GM12864 (cell line): ENCODE measurements at regions not wholly inside any gene's neighbourhood (a gene's known extent, or its start where the extent isn't known, plus 50 kb on each side); places are given as distances from the start of the nearest gene placed in this dataset.
"Not testable (repeated sequence)": the region's sequence is repeated elsewhere in the genome, so short reads cannot be mapped to it uniquely, and the experiment has no call there.

Experiments
- DNase-seq: peaks from one replicate; pipeline ENCODE4 v3.0.0-alpha.2; 2011; ENCODE audit warnings: low read depth
- H3K4me3 ChIP-seq: 2 replicates; pipeline ENCODE4 v1.5.1; 2011; ENCODE audit warnings: mild to moderate bottlenecking, low read depth, low read length, control low read depth
- CTCF ChIP-seq: IDR thresholded peaks from 2 replicates; pipeline ENCODE4 v1.5.1; 2011; ENCODE audit warnings: low read depth, mild to moderate bottlenecking, moderate library complexity, low read length, control low read depth, inconsistent platforms; ENCODE audit errors: missing control alignments

- no peak overlapping the region for H3K4me3 ChIP-seq
- DNase-seq, result no peak
- TF ChIP-seq CTCF, result no peak
Measured at GRCh38 chr5:12570688-12571087, 666.4 kb upstream of the CTNND2 start.

GRCh38 chr5:12566441-12566840 lies 662.2 kb upstream of the CTNND2 start:
- TF ChIP-seq CTCF, result no peak
- H3K4me3 ChIP-seq, result no peak overlapping the region
- DNase-seq, result no peak

GRCh38 chr5:12557012-12557411 lies 652.8 kb upstream of the CTNND2 start:
- H3K4me3 ChIP-seq, result no peak overlapping the region
- DNase-seq, result no peak
- no peak for TF ChIP-seq CTCF

- no peak for TF ChIP-seq CTCF
- no peak overlapping the region for H3K4me3 ChIP-seq
- DNase-seq, result no peak
Measured at GRCh38 chr5:12526113-12526512, 621.9 kb upstream of the CTNND2 start.

- TF ChIP-seq CTCF, result no peak
- no peak for DNase-seq
- no peak overlapping the region for H3K4me3 ChIP-seq
Measured at GRCh38 chr5:12522116-12522515, 617.9 kb upstream of the CTNND2 start.

GRCh38 chr5:12504983-12505382 lies 600.7 kb upstream of the CTNND2 start:
- DNase-seq, H3K4me3 ChIP-seq: not testable (repeated sequence)

- H3K4me3 ChIP-seq, result no peak overlapping the region
- no peak for TF ChIP-seq CTCF
- no peak for DNase-seq
Measured at GRCh38 chr5:12488161-12488560, 583.9 kb upstream of the CTNND2 start.

GRCh38 chr5:12480487-12480886 lies 576.2 kb upstream of the CTNND2 start:
- H3K4me3 ChIP-seq, result no peak overlapping the region
- DNase-seq, result no peak
- no peak for TF ChIP-seq CTCF
